ACC112 (cell line): ENCODE measurements at regions not wholly inside any gene's neighbourhood (a gene's known extent, or its start where the extent isn't known, plus 50 kb on each side); places are given as distances from the start of the nearest gene placed in this dataset.
"Not testable (repeated sequence)": the region's sequence is repeated elsewhere in the genome, so short reads cannot be mapped to it uniquely, and the experiment has no call there.

Experiments
- H2AFZ ChIP-seq: fragments of 200-600 bp; sonication (generic); one replicate; pipeline ENCODE4 v1.6.0; 2017; ENCODE audit warnings: antibody characterized with exemption, low read length; ENCODE audit not compliant: unreplicated experiment
- H3K27ac ChIP-seq: fragments of 200-600 bp; sonication (generic); 2 replicates; pipeline ENCODE4 v1.5.1; 2014; ENCODE audit warnings: low read depth, mild to moderate bottlenecking, antibody characterized with exemption, low read length, moderate library complexity
- H3K27me3 ChIP-seq: fragments of 200-600 bp; sonication (generic); 2 replicates; pipeline ENCODE4 v1.6.1; 2014; ENCODE audit warnings: mild to moderate bottlenecking, antibody characterized with exemption, low read length, moderate library complexity, mixed read lengths; ENCODE audit not compliant: insufficient read depth
- H3K36me3 ChIP-seq: fragments of 200-600 bp; sonication (generic); 2 replicates; pipeline ENCODE4 v1.6.1; 2016; ENCODE audit warnings: mild to moderate bottlenecking, antibody characterized with exemption, low read length, moderate library complexity, mixed read lengths; ENCODE audit not compliant: insufficient read depth
- H3K4me1 ChIP-seq: fragments of 200-600 bp; sonication (generic); one replicate; pipeline ENCODE4 v1.6.1; 2016; ENCODE audit warnings: low read length, mixed read lengths; ENCODE audit not compliant: insufficient read depth, unreplicated experiment, control insufficient read depth
- H3K4me3 ChIP-seq: fragments of 200-600 bp; sonication (generic); 2 replicates; pipeline ENCODE4 v1.5.1; 2014; ENCODE audit warnings: mild to moderate bottlenecking, low read depth, low read length
- H3K79me2 ChIP-seq: fragments of 200-600 bp; sonication (generic); one replicate; pipeline ENCODE4 v1.6.0; 2016; ENCODE audit warnings: low read length; ENCODE audit not compliant: control insufficient read depth, unreplicated experiment, insufficient read depth

DNA sequence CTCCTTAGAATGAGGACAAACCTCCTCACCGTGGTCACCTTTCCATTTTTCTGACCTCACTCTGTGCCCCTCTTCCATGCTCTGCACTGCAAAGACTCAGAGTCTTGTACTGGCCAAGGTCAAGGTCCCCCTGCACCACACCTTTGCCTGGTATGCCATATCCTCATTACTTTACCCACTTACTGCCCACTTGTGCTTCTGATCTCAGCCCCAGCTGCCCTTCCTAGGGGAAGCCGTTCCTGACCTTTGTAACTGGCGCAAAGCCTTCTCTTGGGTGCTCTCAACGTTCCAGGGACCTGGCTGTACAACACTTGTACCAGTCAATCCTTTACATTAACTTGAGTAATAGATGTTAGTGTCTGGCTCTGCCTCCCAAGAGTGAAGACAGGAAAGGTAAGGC is 256.0 kb downstream of the SV2B start:
- Histone ChIP-seq H3K36me3 (no peaks in the 10 kb centered on the region), H3K4me3 (no peak overlapping the region), H2AFZ (no peak overlapping the region), H3K79me2 (no peaks in the 10 kb centered on the region), H3K4me1 (no peaks in the 10 kb centered on the region), H3K27ac (no peak overlapping the region), H3K27me3 (no peaks in the 10 kb centered on the region)

DNA sequence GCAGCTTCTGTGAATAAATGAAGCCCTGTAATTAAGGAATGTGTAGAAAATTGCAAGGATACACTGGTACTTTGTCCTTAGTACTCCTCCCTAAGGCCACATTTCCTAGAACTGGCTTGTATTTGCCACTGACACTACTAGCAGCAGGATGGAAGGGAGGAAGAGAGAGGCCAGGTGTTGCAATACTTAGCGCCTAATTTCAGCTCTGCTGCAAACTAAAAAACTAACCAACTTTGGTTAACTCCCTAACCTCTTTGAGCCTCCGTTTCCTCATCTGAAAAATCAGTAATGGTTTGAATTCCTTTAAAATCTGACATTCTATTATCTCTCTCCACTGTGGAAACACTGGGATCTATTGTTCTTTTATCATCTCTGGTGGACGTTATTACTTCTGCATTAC is 257.0 kb downstream of the SV2B start:
- H3K27ac ChIP-seq: no peak overlapping the region
- no peaks in the 10 kb centered on the region for H3K27me3 ChIP-seq
- H3K36me3 ChIP-seq: no peaks in the 10 kb centered on the region
- no peaks in the 10 kb centered on the region for H3K4me1 ChIP-seq
- no peak overlapping the region for H2AFZ ChIP-seq
- no peaks in the 10 kb centered on the region for H3K79me2 ChIP-seq
- no peak overlapping the region for H3K4me3 ChIP-seq

DNA sequence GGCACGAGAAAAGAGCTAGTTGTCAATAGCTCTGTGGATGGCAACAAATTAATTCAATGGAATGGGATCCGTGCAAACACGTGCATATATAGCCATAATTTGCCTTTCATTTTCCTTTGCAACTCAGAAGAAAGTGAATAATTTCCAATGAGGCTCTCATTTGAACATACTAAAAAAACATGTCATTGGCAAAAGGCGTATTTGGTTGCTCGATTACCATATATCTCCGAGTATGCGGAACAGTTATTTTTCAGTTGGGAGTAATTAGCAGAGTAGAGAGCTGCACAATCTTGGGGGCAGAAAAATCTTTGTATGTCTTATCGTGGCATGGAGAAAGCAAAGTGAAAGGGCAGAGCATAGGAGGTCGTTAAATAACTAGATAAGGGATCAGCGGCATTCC is 257.4 kb downstream of the SV2B start:
- H2AFZ ChIP-seq: no peak overlapping the region
- no peaks in the 10 kb centered on the region for H3K79me2 ChIP-seq
- no peaks in the 10 kb centered on the region for H3K36me3 ChIP-seq
- no peaks in the 10 kb centered on the region for H3K27me3 ChIP-seq
- H3K27ac ChIP-seq: no peak overlapping the region
- H3K4me3 ChIP-seq: no peak overlapping the region
- H3K4me1 ChIP-seq: no peaks in the 10 kb centered on the region

DNA sequence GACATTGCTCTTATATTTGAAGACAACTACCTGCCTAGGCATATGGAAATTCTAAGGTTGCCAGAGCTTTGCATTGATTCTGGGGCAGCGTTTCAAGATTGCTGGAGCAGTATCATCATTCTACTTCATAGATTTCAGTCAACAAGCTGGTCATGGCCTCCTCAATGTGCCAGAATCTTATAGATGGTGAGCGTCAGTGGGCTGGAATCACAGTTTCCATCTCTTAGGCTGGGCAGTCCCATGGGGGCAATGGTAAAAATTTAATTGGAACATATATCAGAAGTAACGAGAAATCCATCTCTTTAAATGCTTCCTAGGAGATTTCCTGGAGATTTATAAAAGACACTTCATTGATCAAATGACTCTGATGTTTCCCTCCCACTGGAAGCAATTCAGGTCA is 258.3 kb downstream of the SV2B start:
- Histone ChIP-seq H3K4me3 (no peak overlapping the region), H3K79me2 (no peaks in the 10 kb centered on the region), H3K4me1 (no peaks in the 10 kb centered on the region), H2AFZ (no peak overlapping the region), H3K27me3 (no peaks in the 10 kb centered on the region), H3K27ac (no peak overlapping the region), H3K36me3 (no peaks in the 10 kb centered on the region)

DNA sequence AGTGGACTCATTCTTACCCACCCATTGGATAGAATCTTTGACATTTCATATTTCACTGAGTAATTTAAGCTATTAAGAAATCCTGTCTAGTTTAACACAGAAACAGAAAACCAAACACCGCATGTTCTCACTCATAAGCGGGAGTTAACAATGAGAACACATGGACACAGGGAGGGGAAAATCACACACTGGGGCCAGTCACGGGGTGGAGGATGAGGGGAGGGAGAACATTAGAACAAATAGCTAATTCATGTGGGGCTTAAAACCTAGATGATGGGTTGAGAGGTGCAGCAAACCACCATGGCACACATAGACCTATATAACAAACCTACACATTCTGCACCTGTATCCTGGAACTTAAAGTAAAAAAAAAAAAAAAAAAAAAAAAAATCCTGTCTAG is 261.6 kb downstream of the SV2B start:
- not testable (repeated sequence) for H3K27ac ChIP-seq, H2AFZ ChIP-seq, H3K36me3 ChIP-seq, H3K4me1 ChIP-seq, H3K4me3 ChIP-seq, H3K27me3 ChIP-seq, H3K79me2 ChIP-seq

DNA sequence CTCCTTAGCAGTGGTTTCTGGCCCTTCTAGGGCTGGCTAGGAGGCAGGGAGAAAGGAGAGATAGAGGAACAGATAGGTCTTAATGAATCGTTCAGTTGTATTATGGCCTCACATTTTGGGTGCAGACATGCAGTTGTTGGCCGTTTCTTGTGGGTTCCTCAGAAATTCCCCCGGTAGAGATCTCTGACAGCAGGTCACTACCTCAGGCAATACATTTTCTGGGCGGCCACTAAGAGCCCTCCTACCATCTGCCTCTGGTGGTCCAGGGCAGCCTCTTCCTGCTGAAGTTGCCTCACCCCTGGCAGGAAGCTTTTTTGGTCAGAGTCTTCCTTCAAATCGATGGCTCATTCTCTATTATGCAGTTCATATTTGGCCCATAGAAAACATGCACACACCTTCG is 266.1 kb downstream of the SV2B start:
- H3K27me3 ChIP-seq: no peaks in the 10 kb centered on the region
- H2AFZ ChIP-seq: no peak overlapping the region
- no peaks in the 10 kb centered on the region for H3K36me3 ChIP-seq
- H3K4me1 ChIP-seq: no peaks in the 10 kb centered on the region
- H3K79me2 ChIP-seq: no peaks in the 10 kb centered on the region
- H3K4me3 ChIP-seq: no peak overlapping the region
- no peak overlapping the region for H3K27ac ChIP-seq

DNA sequence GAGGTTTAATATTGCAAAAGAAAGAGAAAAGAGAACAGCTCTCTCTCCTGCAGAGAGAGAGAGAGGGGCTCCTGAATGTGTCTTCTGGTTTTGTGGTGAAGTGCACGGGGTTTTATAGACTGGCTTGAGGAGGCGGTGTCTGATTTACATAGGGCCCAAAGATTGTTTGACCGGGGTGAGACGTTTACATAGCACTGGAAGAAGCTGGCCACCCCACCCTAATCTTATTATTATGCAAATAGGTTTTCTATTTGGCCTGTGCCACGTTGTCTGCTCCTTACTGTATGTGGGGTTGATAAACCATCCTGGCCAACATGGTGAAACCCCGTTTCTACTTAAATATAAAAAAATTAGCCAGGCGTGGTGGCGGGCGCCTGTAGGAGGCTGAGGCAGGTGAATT is 268.6 kb downstream of the SV2B start:
- Histone ChIP-seq H3K4me3 (no peak overlapping the region), H3K4me1 (no peaks in the 10 kb centered on the region), H2AFZ (no peak overlapping the region), H3K27me3 (no peaks in the 10 kb centered on the region), H3K79me2 (no peaks in the 10 kb centered on the region), H3K36me3 (no peaks in the 10 kb centered on the region), H3K27ac (no peak overlapping the region)

DNA sequence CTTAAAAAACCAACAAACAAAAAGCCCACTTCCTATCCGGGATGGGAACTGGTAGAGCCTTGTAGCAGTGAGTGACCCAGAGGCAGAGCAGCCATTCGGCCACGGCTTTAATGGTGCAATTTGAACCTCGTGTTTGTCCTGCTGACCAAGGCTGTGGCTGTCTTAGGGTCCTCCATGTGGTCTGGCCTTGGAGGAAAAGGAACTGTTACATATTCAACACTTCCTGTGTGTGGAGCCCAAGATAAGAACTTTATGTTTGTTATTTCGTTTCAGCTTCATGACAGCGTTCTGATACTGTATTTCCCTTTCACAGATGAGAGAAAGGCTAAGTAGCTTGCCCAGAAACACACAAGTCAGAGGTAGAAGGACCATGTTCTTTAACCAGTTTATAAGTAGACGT is 269.8 kb downstream of the SV2B start:
- H3K27me3 ChIP-seq: no peaks in the 10 kb centered on the region
- H2AFZ ChIP-seq: no peak overlapping the region
- H3K27ac ChIP-seq: no peak overlapping the region
- H3K36me3 ChIP-seq: no peaks in the 10 kb centered on the region
- H3K4me1 ChIP-seq: no peaks in the 10 kb centered on the region
- H3K79me2 ChIP-seq: no peaks in the 10 kb centered on the region
- no peak overlapping the region for H3K4me3 ChIP-seq

DNA sequence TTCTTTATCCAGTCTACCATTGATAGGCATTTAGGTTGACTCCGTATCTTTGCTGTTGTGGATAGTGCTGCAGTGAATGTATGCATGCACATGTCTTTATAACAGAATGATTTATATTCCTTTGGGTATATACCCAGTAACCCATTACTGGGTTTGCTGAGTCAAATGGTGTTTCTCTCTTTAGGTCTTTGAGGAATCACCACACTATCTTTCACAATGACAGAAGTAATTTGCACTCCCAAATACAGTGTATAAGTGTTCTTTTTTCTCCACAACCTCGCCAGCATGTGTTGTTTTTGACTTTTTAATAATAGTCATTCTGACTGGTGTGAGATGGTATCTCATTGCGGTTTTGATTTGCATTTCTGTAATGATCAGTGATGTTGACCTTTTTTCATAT is 271.3 kb downstream of the SV2B start:
- not testable (repeated sequence) for H3K27ac ChIP-seq, H3K4me3 ChIP-seq, H3K4me1 ChIP-seq, H3K79me2 ChIP-seq, H2AFZ ChIP-seq, H3K27me3 ChIP-seq, H3K36me3 ChIP-seq

DNA sequence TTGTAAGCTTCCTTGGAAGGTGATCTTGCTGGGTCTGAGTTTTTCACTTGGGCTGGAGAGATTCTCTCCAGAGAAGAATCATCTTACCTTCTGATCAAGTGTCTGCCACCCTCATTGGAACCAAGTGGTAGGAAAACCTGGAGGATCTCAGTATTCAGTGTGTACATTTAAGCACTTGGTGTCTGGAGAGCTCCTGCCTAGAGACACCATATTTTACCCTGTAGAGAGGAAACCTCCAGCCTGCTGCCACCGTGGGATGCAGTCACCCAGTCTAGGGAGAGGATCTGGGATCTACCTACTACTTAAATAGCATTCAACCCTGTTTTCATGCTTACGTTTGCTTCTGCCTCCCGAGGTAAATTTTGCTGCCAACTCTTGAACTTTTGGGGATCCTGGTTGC is 274.3 kb downstream of the SV2B start:
- Histone ChIP-seq H3K27me3 (peaks cover 6% of the 10 kb centered on the region; the same call in 1 of the 2 replicates), H3K27ac (no peak overlapping the region), H3K4me3 (no peak overlapping the region), H3K79me2 (no peaks in the 10 kb centered on the region), H3K36me3 (no peaks in the 10 kb centered on the region), H2AFZ (no peak overlapping the region), H3K4me1 (no peaks in the 10 kb centered on the region)

DNA sequence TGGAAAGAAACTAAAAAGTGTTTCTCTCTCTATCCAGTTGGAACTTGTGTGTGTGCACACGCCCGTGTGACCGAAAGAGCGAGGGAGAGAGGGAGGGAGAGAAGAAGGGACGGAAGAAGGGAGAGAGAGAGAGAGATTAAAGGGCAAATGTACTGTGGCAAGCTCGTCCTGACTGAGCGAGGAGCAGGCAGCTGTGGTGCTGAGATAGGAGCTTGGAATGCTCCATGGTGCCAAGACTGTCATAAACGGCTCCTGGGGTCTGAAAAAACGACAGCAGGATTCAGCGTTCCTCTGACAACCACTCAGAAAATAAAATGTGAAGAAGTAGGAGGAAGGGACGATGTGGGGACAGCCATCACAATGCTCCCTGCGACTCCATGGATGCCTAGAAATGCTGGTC is 276.0 kb downstream of the SV2B start:
- no peaks in the 10 kb centered on the region for H3K79me2 ChIP-seq
- no peaks in the 10 kb centered on the region for H3K36me3 ChIP-seq
- H3K4me3 ChIP-seq: no peak overlapping the region
- H2AFZ ChIP-seq: no peak overlapping the region
- H3K27ac ChIP-seq: no peak overlapping the region
- H3K4me1 ChIP-seq: no peaks in the 10 kb centered on the region
- H3K27me3 ChIP-seq: peaks cover 6% of the 10 kb centered on the region; the same call in 1 of the 2 replicates

DNA sequence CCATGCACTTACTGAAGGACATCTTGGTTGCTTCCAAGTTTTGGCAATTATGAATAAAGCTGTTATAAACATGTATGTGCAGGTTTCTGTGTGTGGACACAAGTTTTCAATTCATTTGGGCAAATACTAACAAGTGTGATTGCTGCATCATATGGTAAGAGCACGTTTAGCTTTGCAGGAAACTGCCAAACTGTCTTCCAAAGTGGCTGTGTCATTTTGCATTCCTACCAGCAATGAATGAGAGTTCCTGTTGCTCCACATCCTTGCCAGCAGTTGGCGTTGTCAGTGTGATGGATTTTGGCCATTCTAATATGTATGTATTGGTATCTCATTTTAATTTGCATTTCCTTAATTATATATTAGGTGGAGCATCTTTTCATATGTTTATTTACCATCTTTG is 280.1 kb downstream of the SV2B start:
- Histone ChIP-seq H3K27ac (no peak overlapping the region), H2AFZ (no peak overlapping the region), H3K79me2 (no peaks in the 10 kb centered on the region), H3K27me3 (peaks cover 6% of the 10 kb centered on the region; the same call in 1 of the 2 replicates), H3K4me3 (no peak overlapping the region), H3K4me1 (no peaks in the 10 kb centered on the region), H3K36me3 (no peaks in the 10 kb centered on the region)
